Loucy (cell line): ENCODE measurements at regions not wholly inside any gene's neighbourhood (a gene's known extent, or its start where the extent isn't known, plus 50 kb on each side); places are given as distances from the start of the nearest gene placed in this dataset.

Experiments used
- EZH2phosphoT487 ChIP-seq: fragments of 200-600 bp; IDR thresholded peaks from 2 replicates; pipeline ENCODE4 v1.6.1; 2018; ENCODE audit warnings: antibody characterized with exemption, mild to moderate bottlenecking, moderate library complexity, borderline replicate concordance
- TF ChIP-seq, protein P1 (sequence below): fragments of 200-600 bp; sonication (generic); conservative IDR thresholded peaks from 2 replicates; pipeline ENCODE4 v1.5.1; 2014; ENCODE audit warnings: mild to moderate bottlenecking, antibody characterized with exemption, low read length

- TF ChIP-seq, protein P1, sequence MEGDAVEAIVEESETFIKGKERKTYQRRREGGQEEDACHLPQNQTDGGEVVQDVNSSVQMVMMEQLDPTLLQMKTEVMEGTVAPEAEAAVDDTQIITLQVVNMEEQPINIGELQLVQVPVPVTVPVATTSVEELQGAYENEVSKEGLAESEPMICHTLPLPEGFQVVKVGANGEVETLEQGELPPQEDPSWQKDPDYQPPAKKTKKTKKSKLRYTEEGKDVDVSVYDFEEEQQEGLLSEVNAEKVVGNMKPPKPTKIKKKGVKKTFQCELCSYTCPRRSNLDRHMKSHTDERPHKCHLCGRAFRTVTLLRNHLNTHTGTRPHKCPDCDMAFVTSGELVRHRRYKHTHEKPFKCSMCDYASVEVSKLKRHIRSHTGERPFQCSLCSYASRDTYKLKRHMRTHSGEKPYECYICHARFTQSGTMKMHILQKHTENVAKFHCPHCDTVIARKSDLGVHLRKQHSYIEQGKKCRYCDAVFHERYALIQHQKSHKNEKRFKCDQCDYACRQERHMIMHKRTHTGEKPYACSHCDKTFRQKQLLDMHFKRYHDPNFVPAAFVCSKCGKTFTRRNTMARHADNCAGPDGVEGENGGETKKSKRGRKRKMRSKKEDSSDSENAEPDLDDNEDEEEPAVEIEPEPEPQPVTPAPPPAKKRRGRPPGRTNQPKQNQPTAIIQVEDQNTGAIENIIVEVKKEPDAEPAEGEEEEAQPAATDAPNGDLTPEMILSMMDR = no peak
- TF ChIP-seq EZH2phosphoT487 = no peak
These were observed 54.9 kb upstream of the TMEM170B start for GRCh38 chr6:11482616-11483015.
